ENCODE measurements at regions not wholly inside any gene's neighbourhood (a gene's known extent, or its start where the extent isn't known, plus 50 kb on each side); places are given as distances from the start of the nearest gene placed in this dataset.

DNA sequence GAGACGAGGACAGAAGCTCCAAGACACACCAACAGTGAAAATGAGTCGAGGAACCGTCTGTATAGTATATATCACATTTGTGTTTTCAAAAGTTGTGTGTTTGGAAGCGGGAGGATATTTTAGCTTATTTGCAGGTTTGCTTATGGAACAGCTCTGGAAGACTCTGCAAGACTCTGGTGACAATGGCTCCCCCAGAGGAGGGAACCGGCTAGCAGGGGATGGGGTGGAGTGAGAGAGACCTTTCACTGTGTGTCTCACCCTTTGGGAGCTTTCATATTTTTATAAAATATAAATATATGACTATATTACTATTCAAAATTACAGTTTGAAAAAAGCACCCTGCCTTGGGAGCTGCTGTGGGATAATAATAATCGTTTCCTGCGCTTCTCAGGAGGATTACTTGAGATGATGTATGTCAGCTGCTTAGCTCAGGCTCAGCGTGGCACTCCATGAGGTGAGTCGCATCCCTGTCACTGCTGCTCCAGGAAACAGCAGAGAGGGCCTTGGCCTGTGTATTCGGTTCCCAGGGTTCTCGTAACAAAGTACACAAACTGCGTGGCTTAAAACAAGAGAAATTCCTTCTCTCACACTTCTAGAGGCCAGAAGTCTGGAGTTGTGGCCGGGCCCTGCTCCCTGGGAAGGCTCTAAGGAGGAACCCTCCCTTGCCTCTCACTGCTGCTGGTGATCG lies 183.9 kb downstream of the FAM43A start:
- TF ChIP-seq CTCF (conservative IDR thresholded peaks at IDR 0.05; ENCODE audit: low read depth in 2 of 2) (0 out of 4 replicates have a peak, but pooled peaks of 1 of the 2 experiments have one; percentile 8), CREB1 (CRISPR knock-in tag; IDR thresholded peaks at IDR 0.05; ENCODE audit: low read depth) (no peak), EZH2 (IDR thresholded peaks at IDR 0.05; ENCODE audit: low read depth, unreplicated experiment) (no peak), POLR2AphosphoS5 (IDR thresholded peaks at IDR 0.05; ENCODE audit: low read depth) (no peak)
- TF ChIP-seq, protein P1, sequence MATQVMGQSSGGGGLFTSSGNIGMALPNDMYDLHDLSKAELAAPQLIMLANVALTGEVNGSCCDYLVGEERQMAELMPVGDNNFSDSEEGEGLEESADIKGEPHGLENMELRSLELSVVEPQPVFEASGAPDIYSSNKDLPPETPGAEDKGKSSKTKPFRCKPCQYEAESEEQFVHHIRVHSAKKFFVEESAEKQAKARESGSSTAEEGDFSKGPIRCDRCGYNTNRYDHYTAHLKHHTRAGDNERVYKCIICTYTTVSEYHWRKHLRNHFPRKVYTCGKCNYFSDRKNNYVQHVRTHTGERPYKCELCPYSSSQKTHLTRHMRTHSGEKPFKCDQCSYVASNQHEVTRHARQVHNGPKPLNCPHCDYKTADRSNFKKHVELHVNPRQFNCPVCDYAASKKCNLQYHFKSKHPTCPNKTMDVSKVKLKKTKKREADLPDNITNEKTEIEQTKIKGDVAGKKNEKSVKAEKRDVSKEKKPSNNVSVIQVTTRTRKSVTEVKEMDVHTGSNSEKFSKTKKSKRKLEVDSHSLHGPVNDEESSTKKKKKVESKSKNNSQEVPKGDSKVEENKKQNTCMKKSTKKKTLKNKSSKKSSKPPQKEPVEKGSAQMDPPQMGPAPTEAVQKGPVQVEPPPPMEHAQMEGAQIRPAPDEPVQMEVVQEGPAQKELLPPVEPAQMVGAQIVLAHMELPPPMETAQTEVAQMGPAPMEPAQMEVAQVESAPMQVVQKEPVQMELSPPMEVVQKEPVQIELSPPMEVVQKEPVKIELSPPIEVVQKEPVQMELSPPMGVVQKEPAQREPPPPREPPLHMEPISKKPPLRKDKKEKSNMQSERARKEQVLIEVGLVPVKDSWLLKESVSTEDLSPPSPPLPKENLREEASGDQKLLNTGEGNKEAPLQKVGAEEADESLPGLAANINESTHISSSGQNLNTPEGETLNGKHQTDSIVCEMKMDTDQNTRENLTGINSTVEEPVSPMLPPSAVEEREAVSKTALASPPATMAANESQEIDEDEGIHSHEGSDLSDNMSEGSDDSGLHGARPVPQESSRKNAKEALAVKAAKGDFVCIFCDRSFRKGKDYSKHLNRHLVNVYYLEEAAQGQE (IDR thresholded peaks at IDR 0.05; ENCODE audit: unreplicated experiment) = no peak

Measured in GM23338 (cell line).